VCaP (cell line): ENCODE measurements at regions not wholly inside any gene's neighbourhood (a gene's known extent, or its start where the extent isn't known, plus 50 kb on each side); places are given as distances from the start of the nearest gene placed in this dataset.

ENCODE experiments used
- H3K27ac ChIP-seq: fragments of 450-650 bp; 2 replicates; pipeline ENCODE4 v1.5.1; 2017
- CTCF ChIP-seq: fragments of 450-650 bp; conservative IDR thresholded peaks from 2 replicates; pipeline ENCODE4 v1.5.1; 2017; ENCODE audit warnings: mild to moderate bottlenecking, moderate library complexity

- no peak for TF ChIP-seq CTCF
- H3K27ac ChIP-seq, result peak overlapping the region; percentile 98
These were observed 93.2 kb upstream of the AGTR1 start for GRCh38 chr3:148604270-148605085.

- peak overlapping the region; percentile 98 for H3K27ac ChIP-seq
- no peak for TF ChIP-seq CTCF
These were observed 92.2 kb upstream of the AGTR1 start for GRCh38 chr3:148605521-148605920.

- no peak for TF ChIP-seq CTCF
- peak overlapping the region; percentile 98; the same call in 1 of the 2 replicates for H3K27ac ChIP-seq
These were observed 90.7 kb upstream of the AGTR1 start for GRCh38 chr3:148606979-148607378.

GRCh38 chr3:148607491-148607890 lies 90.2 kb upstream of the AGTR1 start:
- no peak for TF ChIP-seq CTCF
- H3K27ac ChIP-seq, result no peak overlapping the region

- TF ChIP-seq CTCF, result no peak
These were observed 85.4 kb upstream of the AGTR1 start for GRCh38 chr3:148612278-148612677.

GRCh38 chr3:148615382-148615781 lies 82.3 kb upstream of the AGTR1 start:
- TF ChIP-seq CTCF, result no peak

More at GRCh38 chr3:148612278-148612677, 85.4 kb upstream of the AGTR1 start:
- H3K27ac ChIP-seq, result no peak overlapping the region

GRCh38 chr3:148625095-148625736 lies 72.5 kb upstream of the AGTR1 start:
- no peak for TF ChIP-seq CTCF

More at GRCh38 chr3:148615382-148615781, 82.3 kb upstream of the AGTR1 start:
- no peak overlapping the region for H3K27ac ChIP-seq

More at GRCh38 chr3:148625095-148625736, 72.5 kb upstream of the AGTR1 start:
- H3K27ac ChIP-seq, result peak overlapping the region; percentile 91
